Right ventricle myocardium superior (tissue), 1 donor: ENCODE measurements at regions not wholly inside any gene's neighbourhood (a gene's known extent, or its start where the extent isn't known, plus 50 kb on each side); places are given as distances from the start of the nearest gene placed in this dataset.

Source experiments
- ATAC-seq: fragments of 200-7000 bp; cut with Tn5 transposase; one replicate; pipeline ENCODE4 v1.9.1; 2020; ENCODE audit warnings: mild to moderate bottlenecking; ENCODE audit not compliant: poor library complexity
- DNase-seq: peaks from one replicate; pipeline ENCODE4 v3.0.0-alpha.2; 2020
- intact Hi-C: fragments of 100-400 bp; cut with DNase I; formaldehyde crosslinking; loops from one replicate; pipeline ENCODE4 v1.11.2; 2022
- donor health status: DM: no; HTN: yes; CAD: no; lungs with severe emphysema.

DNA sequence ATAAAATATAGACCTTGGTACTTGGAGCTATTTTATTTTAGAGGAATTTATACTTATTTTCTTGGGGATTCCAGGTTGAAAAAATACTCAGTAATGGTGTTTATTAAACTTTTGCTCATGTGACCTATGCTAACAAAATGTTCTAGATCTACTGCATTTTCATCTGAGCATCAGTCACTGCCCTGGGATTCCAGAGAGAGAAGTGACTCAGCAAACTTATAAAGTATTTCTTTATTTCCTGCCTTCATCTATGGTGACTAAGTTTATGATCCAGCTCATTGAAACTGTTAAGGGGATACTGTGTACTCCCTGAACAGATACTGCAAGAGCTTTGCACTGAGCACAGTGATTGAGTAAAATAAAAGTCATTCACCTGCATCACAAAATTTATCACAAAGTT, 298.5 kb upstream of the CDH18 start:
- ATAC-seq (no peak), DNase-seq (no peak)
- intact Hi-C loops: no loop called here

- ATAC-seq: no peak
- no peak for DNase-seq
- intact Hi-C loops: no loop called here
Measured at GRCh38 chr5:20276959-20277263, 288.9 kb upstream of the CDH18 start.

DNA sequence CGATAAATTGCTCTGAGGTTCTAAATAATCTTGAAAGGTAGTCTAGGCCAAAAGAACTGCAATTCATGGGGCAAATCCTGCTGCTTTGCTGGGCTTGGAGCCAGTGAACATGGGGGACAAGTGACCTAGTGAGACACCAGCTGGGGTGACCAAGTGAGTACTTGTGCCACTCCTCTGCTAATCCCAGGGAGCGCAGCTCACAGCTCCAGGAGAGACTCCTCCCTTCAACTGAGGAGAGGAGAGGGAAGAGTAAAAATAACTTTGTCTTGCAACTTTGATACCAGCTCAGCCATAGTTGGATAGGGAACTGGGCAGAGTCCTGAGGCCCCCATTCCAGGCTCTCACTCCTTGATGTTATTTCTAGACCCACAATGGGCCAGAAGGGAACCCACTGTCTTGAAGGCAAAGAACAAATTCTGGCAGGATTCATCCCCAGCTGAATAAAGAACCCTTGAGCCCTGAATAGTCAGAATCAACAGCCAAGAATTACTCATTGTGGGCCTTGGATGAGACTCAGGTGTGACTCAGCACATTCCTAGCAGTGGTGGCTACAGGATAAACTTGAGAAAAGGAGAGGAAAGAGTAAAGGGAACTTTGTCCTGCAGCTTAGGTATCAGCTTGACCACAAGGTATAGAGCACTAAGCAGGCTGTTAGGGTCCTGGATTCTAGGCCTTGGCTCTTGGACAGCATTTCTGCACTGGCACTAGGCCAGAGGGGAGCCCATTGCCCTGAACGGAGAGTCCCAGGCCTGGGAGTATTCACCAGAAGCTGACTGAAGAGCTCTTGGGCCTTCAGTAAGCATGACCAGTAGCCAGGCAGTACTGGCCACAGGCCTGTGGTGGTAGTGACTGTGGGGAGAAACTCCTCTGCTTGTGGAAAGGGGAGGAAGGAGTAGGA, 288.3 kb upstream of the CDH18 start:
- no peak for DNase-seq
- intact Hi-C loops: no loop called here
- ATAC-seq: no peak

DNA sequence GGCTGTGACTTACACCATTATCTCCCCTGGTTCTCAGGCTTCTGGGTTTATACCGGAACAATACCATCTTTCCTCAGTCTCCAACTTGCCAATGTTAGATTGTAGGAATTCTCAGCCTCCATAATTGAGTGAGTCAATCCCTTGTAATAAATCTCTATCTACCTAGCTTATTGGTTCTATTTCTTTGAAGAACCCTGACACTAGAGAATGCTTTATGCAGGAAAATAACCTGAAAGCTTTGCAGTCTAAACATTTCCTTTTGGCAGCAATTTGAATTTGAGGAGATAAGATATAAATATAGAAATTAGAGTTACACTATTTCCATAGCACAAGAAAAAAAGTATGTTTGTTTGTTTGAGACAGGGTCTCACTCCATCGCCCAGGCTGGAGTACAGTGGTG, 278.1 kb upstream of the CDH18 start:
- intact Hi-C loops: no loop called here
- DNase-seq (no peak), ATAC-seq (no peak)

GRCh38 chr5:20262896-20263295, 274.9 kb upstream of the CDH18 start:
- intact Hi-C loops: no loop called here
- no peak for DNase-seq
- ATAC-seq: no peak

DNA sequence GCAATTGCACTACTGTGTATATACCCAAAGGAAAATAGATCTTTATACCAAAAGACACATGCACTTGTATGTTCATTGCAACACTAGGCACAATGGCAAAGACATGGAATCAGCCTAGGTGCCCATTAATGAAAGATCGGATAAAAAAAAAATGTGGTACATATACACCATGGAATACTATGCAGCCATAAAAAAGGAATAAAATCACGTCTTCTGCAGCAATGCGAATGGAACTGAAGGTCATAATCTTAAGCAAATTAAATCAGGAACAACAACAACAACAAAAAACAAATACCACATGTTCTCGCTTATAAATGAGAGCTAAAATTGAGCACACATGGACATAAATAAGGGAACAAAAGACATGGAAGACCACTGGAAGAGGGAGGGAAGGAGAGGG, 266.7 kb upstream of the CDH18 start:
- DNase-seq (no peak), ATAC-seq (no peak)
- intact Hi-C loops: no loop called here

DNA sequence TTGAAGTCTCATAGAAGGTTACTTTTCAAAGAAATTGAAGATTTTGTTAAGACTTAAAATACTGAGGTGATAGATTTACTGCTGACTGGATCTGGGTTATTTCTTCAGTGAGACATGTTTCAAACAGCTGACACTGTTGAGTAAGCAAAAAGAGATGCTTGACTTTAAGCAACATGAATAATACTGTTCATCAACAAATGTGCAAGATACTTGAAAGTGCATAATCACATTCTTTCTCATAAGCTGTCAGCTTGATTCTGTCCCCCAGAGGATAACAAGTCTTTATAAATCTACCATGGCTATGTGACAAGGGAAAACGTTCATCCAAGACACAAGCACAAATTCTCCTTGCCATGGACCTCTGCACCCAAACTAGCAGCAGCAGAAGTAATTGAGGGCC, 260.1 kb upstream of the CDH18 start:
- intact Hi-C loops: no loop called here
- ATAC-seq: no peak
- no peak for DNase-seq

GRCh38 chr5:20245432-20245974, 257.5 kb upstream of the CDH18 start:
- no peak for DNase-seq
- intact Hi-C loops: no loop called here
- no peak for ATAC-seq

DNA sequence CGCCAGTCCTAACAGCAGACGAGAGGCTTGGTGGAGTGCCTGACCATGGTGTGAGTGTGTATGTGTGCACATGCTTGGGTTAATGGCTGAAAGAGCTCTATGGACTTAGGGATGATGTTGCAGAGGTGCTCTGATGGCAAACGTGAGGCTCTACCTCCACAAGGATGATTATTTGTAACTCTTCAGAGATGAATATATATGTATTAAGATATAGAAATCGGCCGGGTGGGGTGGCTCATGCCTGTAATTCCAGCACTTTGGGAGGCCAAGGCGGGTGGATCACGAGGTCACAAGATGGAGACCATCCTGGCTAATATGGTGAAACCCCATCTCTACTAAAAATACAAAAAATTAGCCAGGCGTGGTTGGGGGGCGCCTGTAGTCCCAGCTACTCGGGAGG, 253.4 kb upstream of the CDH18 start:
- DNase-seq (no peak), ATAC-seq (no peak)
- intact Hi-C loops: no loop called here

- DNase-seq: no peak
- ATAC-seq: no peak
- intact Hi-C loops: no loop called here
Measured at GRCh38 chr5:20231040-20231439, 243.0 kb upstream of the CDH18 start.

- intact Hi-C loops: no loop called here
- ATAC-seq: no peak
- no peak for DNase-seq
Measured at GRCh38 chr5:20230010-20230409, 242.0 kb upstream of the CDH18 start.

DNA sequence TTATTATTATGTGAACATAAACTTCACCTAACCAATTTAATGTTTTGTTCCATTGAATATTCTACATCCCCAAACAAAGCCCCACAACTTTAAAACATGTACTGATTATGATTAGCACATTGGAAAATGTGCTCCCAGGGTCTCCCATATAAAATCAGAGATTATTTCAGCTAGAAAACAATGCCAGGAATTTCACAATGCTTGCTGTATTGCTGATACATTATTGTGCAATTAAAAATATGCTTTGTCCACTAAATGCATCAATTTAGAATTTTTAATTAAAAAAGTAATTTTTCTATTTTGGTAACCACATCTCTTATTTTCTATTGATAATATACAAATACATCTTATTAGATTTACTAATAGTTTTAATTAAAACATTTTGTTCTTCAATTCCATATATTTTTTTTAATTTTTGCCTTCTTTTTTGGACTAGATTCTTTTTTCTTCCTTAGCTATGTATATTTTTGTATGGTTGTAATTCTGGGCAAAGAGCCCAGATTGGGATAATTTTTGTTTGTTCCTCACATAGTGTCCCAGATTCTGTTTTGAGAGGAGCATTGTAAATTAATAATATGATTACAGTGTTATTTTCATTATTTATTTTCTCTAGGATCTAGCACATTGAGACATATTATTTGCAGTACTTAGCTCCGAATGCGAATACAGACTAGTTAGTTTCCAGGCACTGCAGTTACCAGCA, 241.5 kb upstream of the CDH18 start:
- DNase-seq (no peak), ATAC-seq (no peak)
- intact Hi-C loops: no loop called here

GRCh38 chr5:20224966-20225365, 237.0 kb upstream of the CDH18 start:
- intact Hi-C loops: no loop called here
- DNase-seq (no peak), ATAC-seq (no peak)

DNA sequence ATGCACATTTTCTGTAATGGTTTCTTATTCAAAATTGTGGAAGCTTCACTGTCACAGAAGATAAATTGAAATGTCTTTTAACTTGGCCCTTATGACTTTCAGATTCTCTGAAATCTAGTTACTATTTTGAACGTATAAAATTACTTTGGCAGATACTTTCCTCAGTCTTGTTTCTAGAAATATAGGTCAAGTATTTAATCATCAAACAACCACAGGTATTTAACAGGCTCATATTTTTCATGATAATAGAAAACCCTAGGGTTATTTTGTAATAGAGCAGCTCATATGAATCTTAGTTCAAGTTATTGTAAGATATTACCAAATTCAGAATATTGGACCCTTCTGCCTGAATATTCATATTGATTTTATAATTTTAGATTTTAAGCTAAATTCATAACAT, 236.0 kb upstream of the CDH18 start:
- ATAC-seq (no peak), DNase-seq (no peak)
- intact Hi-C loops: no loop called here

DNA sequence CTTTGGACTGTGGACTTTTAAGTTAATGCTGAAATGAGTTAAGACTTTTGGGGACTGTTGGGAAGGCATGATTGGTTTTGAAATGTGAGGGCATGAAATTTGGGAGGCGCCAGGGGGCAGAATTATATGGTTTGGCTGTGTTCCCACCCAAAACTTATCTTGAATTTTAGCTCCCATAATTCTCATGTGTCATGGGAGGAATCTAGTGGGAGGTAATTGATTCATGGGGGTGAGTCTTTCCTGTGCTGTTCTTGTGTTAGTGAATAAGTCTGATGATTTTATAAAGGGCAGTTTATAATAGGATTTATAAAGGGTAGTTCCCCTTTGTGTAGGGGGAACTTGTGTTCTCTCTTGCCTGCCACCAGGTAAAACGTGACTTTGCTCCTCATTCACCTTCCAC, 235.5 kb upstream of the CDH18 start:
- no peak for ATAC-seq
- intact Hi-C loops: no loop called here
- DNase-seq: no peak

DNA sequence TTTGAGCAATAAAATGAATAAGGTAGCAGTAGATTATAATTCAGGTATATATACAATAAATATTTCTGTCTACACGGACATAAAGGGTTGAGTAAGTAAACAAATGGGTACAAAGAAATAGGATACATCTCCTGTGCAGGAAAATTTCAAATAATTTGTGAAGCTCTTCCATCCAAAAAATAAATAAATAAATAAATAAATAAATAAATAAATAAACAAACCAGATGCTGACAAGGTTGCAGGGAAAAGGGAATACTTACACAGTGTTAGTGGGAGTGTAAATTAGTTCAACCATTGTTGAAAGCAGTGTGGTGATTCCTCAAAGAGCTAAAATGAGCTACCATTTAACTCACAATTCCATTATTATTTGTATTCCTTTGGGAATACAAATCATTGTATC, 227.3 kb upstream of the CDH18 start:
- DNase-seq (no peak), ATAC-seq (no peak)
- intact Hi-C loops: no loop called here

DNA sequence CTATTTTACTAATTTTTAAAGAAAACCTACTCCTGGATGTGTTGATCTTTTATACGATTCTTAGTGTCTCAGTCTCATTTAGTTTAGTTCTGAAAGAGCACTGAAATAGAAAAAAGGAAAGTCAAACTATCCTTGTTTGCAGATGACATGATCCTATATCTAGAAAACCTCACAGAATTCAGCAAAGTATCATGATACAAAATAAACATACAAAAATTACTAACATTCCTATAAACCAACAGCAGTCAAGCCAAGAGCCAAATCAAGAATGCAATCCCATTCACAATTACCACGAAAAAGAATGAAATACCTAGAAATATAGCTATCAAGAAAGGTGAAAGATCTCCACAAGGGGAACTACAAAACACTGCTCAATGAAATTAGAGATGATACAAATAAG, 225.8 kb upstream of the CDH18 start:
- DNase-seq (no peak), ATAC-seq (no peak)
- intact Hi-C loops: no loop called here

DNA sequence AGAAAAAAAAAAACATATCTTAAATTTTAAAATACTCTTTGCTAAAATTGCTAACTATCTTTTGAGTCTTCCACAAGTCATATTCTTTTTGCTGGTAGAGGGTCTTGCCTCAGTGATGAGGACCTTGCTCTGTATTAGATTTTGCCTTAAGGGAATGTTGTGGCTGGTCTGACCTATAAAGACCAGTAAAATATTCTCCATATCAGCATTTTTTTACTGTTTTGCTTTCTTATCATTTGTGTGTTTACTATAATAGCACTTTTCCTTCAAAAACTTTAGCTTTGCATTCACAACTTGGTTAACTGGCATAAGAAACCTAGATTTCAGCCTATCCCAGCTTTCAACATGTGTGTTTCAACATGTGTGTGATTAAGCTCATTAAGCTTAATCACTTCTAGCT, 224.7 kb upstream of the CDH18 start:
- ATAC-seq: no peak
- intact Hi-C loops: no loop called here
- no peak for DNase-seq

DNA sequence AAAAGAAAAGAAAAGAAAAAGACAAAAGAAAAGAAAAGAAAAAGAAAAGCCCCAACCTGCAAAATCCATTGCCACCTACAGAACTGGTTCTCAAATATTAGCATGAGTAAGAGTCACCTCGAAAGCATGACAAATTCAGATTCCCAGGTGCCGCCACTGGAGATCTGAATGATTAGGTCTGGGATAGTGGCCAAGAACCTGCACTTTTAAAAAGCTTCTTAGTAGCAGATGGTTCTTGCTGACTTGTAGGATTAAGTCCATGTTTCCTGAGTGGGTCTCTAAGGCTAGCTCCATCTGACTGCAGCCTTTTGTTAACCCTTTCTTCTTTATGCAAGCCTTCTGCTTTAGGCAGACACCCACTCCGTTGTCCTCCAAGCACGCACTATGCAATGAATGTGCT, 178.5 kb upstream of the CDH18 start:
- no peak for ATAC-seq

GRCh38 chr5:20158006-20158405, 170.0 kb upstream of the CDH18 start:
- DNase-seq (no peak), ATAC-seq (no peak)
- intact Hi-C loops: no loop called here

More for the DNA sequence above, 178.5 kb upstream of the CDH18 start:
- intact Hi-C loops: no loop called here
- DNase-seq: no peak
